ENCODE measurements at regions not wholly inside any gene's neighbourhood (a gene's known extent, or its start where the extent isn't known, plus 50 kb on each side); places are given as distances from the start of the nearest gene placed in this dataset.

DNA sequence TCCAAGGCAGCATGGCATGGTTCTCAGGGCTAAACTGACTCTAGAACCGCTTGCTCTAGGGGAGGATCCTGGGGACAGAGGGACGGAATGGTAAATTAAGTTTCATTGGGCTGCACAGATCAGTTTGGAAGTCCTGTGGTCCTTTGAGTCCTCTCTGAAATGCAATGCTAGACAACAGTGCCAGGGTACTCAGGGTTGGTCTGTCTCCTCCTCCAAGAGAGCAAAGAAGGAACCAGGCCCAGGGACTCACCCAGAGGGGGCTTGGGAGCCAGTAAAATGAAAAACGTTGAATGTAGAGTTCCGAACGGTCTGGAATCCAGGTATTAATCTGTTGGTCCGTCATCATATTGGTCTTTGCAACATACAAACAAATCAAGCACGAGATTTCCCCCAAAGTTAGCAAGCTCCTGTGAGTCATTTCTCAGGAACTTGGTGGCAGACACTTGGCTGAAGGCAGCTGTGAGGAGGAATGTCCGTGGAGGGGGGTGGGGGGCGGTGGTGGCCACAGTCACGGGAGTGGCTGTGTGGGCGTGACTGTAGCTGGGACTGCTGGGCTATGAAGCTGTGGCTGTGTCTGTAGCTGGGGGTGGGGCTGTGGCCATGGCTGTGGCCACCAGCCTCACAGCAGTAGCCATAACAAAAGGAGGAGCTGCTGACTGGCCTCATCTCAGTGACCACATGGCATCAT, 361.0 kb downstream of the SHQ1 start:
- DNase-seq: no peak

- no peak for DNase-seq
These were observed 362.6 kb downstream of the SHQ1 start for GRCh38 chr3:72485641-72486040.

DNA sequence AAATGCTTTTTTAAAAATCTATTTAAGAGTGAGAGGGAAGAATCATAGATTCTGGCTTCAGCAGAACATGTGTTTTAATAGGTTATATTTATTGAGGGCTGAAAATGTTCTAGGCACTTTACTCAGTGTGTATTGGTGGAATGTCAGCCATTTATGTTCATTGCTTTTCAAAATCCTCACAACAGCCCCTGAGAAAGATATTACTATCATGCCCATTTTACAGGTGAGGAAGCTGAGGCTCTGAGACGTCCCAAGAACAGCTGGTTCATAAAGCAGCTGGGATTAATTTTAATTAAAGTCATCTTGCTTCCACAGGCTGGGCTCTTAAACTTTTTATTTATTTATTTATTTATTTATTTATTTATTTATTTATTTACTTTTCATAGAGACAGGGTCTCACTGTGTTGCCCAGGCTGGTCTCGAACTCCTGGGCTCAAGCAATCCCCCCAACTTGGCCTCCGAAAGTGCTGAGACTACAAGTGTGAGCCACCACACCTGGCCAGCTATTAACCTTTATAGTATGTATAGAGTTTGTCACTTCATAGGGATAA, 364.6 kb downstream of the SHQ1 start:
- DNase-seq: no peak

DNA sequence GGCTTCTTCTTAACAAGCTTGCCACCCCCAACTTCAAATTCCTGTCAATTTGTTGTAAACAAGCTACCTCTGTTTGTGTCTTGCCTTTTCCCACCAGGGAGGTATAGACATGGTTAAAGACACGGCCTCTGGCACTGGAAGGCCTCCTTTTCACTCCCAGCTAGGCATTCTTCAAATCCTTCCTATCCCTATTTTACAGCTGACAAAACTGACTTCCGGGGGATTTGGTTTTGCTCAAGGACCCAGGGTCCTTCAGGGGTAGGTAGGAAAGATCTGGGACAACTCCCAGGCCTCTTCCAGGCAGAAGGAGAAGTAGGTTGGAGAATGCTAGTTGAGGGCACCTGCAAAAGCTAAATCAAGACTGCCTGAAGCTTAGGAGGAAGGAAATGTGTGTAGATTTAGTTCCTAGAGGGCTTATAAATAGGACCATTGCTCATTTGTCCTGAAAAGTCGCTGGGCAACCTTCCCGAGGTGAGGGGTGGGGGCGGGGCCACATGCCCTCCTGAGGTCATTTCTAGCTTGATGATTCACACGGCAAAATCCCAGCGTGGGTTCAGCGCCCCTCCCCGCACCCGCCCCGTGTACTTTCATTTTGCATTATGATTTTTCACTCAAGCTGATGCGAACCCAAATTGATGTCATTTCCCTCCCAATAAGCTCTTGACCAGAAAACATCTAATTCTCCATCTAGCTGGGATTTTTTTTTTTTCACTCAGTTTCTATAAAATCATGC, 365.5 kb downstream of the SHQ1 start:
- no peak for DNase-seq

DNA sequence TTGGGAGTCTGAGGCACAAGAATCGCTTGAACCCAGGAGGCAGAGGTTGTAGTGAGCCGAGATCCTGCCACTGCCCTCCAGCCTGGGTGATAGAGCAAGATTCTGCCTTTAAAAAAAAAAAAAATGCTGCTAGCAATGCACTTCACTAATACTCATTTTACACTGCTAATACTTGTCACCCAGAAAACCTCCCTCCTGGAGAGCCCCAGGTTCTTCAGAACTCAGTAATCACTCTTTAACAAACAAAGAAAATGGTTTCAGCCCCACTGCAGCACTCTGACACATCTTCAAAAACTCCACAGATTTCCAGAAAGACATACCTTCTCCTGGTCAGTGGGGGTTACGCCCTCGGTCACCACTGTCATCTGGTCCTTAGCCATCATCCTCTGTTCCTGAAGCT, 366.7 kb downstream of the SHQ1 start:
- DNase-seq: no peak

DNA sequence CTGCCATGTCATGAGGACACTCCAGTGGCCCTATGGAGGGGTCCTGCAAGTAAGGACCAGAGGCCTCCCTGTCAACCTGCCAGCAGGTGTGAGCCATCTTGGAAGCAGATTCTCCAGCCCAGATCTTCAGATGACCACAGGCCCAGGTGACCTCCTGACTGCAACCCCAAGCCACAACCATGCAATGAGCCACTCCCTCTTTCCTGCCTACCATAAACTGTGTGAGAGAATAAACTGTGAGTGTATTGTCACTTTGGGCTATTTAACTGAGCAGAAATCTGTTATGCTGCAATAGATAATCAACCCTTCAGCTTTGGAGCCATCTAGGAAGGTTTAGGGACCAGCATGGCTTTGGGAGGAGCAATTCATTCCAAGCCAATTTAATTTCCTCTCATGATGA, 367.9 kb downstream of the SHQ1 start:
- DNase-seq: no peak

GRCh38 chr3:72479651-72480215, 368.5 kb downstream of the SHQ1 start:
- DNase-seq: no peak

- no peak for DNase-seq
These were observed 372.1 kb downstream of the SHQ1 start for GRCh38 chr3:72476139-72476483.

GRCh38 chr3:72475258-72476138, 372.7 kb downstream of the SHQ1 start:
- no peak for DNase-seq

DNA sequence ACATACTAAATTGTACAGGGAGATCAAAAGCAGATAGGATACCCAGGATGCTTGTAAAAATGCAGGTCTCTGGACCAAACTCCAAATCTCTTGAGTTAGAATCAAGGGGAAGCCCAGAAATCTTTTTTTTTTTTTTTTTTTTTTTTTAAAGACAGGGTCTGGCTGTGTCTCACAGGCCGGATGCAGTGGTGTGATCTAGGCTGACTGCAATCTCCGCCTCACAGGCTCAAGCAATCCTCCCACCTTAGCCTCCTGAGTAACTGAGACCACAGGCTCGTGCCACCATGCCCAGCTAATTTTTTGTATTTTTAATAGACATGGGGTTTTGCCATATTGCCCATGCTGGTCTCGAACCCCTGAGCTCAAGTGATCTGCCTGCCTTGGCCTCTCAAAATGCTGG, 373.5 kb downstream of the SHQ1 start:
- DNase-seq: no peak

- no peak for DNase-seq
These were observed 375.1 kb downstream of the SHQ1 start for GRCh38 chr3:72473156-72473555.

DNA sequence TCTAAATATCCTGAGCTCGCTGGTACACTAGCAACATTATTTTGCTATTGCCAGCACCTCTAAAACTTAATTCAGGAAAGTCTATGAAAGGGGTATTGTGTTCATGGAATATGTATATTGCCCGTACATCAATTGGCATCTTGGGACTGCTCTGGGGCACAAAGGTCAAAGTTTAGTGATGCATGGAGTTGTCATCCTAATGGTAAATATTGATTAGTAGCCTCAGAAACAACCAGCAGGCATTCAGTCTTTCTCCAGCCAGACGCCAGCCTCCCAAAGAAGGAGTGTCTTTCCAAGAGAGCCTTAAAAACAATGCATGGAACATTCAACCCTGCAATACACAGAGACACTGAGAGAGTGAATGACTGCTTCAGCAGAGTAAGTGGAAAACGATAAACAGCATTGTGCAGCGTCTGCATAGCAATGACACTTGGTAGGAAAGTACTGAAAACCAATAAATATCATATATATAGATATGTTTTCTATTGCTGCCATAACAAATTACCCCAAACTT, 377.3 kb downstream of the SHQ1 start:
- DNase-seq: no peak

- DNase-seq: no peak
These were observed 382.4 kb downstream of the SHQ1 start for GRCh38 chr3:72465853-72466252.

- DNase-seq: no peak
These were observed 385.2 kb downstream of the SHQ1 start for GRCh38 chr3:72463083-72463482.

GRCh38 chr3:72462595-72463011, 385.6 kb downstream of the SHQ1 start:
- no peak for DNase-seq

DNA sequence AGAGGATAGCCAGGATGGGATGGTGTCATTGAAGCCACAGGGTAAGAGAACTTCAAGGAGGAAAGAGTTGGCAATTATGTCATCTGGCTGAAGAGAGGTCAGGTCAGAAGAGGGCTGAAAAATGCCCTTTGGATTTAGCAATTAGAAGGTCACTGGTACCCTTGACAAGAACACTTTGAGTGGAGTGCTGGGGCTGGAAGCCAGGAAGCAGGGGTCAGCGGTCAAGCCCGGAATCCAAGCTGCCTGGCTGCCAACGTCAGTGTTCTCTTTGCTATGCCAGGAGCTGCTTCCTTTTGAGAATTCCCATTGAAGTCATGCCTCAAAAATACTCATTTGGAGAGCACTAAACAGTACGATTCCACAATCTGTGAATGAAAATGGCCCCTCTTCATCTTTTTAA, 386.5 kb downstream of the SHQ1 start:
- no peak for DNase-seq

- no peak for DNase-seq
These were observed 387.8 kb downstream of the SHQ1 start for GRCh38 chr3:72460205-72461174.

- DNase-seq: no peak
These were observed 388.7 kb downstream of the SHQ1 start for GRCh38 chr3:72459588-72459987.

DNA sequence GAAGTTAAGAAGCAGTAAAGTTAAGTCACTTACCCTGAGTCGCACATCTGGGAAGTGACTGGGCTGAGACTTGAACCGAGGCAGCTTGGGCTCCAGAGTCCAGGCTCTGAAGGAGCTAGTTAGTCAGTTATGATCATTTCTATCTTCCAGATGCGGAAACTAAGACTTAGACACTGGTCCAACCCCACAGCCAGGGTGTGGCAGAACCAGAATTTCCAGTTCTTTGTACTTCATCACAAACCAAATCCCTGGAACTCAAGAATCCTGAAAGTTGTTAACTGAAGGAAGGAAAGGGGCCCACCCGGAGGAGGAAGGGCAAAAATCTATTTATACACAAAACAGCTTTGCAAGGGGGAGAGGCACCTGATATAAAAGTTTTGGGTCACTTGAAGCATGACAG, 389.9 kb downstream of the SHQ1 start:
- no peak for DNase-seq

- DNase-seq: no peak
These were observed 393.8 kb downstream of the SHQ1 start for GRCh38 chr3:72454441-72454840.

- no peak for DNase-seq
These were observed 394.5 kb downstream of the SHQ1 start for GRCh38 chr3:72453706-72454105.

DNA sequence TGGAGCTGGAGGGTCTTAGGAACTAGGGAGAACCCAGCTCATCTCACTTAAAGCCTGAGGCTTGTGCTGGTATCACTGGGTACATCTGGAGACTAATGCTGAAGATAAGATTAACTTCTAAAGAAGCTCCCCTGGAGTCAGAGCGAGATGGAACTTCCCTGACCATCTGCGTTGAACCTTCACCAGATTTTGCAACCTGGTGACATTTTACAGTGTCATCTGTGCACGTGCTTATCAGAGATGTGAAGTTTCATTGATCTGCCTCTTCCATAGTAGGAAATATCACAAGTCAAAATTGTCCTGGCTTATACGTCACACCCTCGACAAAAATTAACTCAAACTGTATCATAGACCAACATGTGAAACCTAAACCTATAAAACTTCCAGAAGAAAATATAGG, 395.5 kb downstream of the SHQ1 start:
- no peak for DNase-seq
